HEK293T (cell line): ENCODE measurements at regions not wholly inside any gene's neighbourhood (a gene's known extent, or its start where the extent isn't known, plus 50 kb on each side); places are given as distances from the start of the nearest gene placed in this dataset.
A peak's percentile ranks its signal among the peaks of the same experiment; 100 is the strongest.

Experiments used
- CTCF ChIA-PET: fragments of 350-600 bp; formaldehyde crosslinking; extraction: SDS; loops from one replicate; lab custom pipeline; 2021; ENCODE audit warnings: antibody characterized with exemption, inconsistent platforms; lab: Yijun Ruan, JAX
- POLR2A ChIA-PET: fragments of 350-600 bp; formaldehyde crosslinking; extraction: SDS; loops from one replicate; lab custom pipeline; 2020; ENCODE audit warnings: antibody characterized with exemption, inconsistent platforms; lab: Yijun Ruan, JAX
- DNase-seq: peaks from one replicate; pipeline ENCODE4 v3.0.0; 2012; ENCODE audit warnings: mixed read lengths; ENCODE audit errors: extremely low spot score
- ARNT ChIP-seq: fragments of 450-650 bp; IDR thresholded peaks from 2 replicates; pipeline ENCODE4 v1.6.1; 2017; ENCODE audit warnings: mild to moderate bottlenecking
- BHLHE40 ChIP-seq: fragments of 450-650 bp; IDR thresholded peaks from 2 replicates; pipeline ENCODE4 v1.6.1; 2016; ENCODE audit warnings: mild to moderate bottlenecking, moderate library complexity, borderline replicate concordance
- CTBP1 ChIP-seq: fragments of 450-650 bp; IDR thresholded peaks from 2 replicates; pipeline ENCODE4 v1.6.1; 2016; ENCODE audit warnings: borderline replicate concordance
- ELF4 ChIP-seq: fragments of 450-650 bp; IDR thresholded peaks from 2 replicates; pipeline ENCODE4 v1.6.1; 2017; ENCODE audit warnings: antibody characterized with exemption
- FOXA1 ChIP-seq: fragments of 450-650 bp; IDR thresholded peaks from 2 replicates; pipeline ENCODE4 v1.6.1; 2016; ENCODE audit warnings: mild to moderate bottlenecking
- FOXK2 ChIP-seq: fragments of 450-650 bp; IDR thresholded peaks from 2 replicates; pipeline ENCODE4 v1.6.1; 2016; ENCODE audit warnings: mild to moderate bottlenecking
- FOXM1 ChIP-seq: fragments of 450-650 bp; IDR thresholded peaks from 2 replicates; pipeline ENCODE4 v1.6.1; 2017; ENCODE audit warnings: mild to moderate bottlenecking, borderline replicate concordance
- HDGF ChIP-seq: fragments of 450-650 bp; IDR thresholded peaks from 2 replicates; pipeline ENCODE4 v1.6.1; 2017; ENCODE audit warnings: antibody characterized with exemption, borderline replicate concordance
- L3MBTL2 ChIP-seq: fragments of 450-650 bp; conservative IDR thresholded peaks from 2 replicates; pipeline ENCODE4 v1.6.1; 2016; ENCODE audit warnings: mild to moderate bottlenecking
- LEF1 ChIP-seq: fragments of 450-650 bp; IDR thresholded peaks from 2 replicates; pipeline ENCODE4 v1.6.1; 2017; ENCODE audit warnings: mild to moderate bottlenecking, borderline replicate concordance
- NFRKB ChIP-seq: fragments of 450-650 bp; IDR thresholded peaks from 2 replicates; pipeline ENCODE4 v1.6.1; 2016; ENCODE audit warnings: mild to moderate bottlenecking, moderate library complexity
- SP1 ChIP-seq: fragments of 450-650 bp; IDR thresholded peaks from 2 replicates; pipeline ENCODE4 v1.6.1; 2017
- SUZ12 ChIP-seq: fragments of 450-650 bp; IDR thresholded peaks from 2 replicates; pipeline ENCODE4 v1.6.1; 2016; ENCODE audit warnings: mild to moderate bottlenecking
- TARDBP ChIP-seq: fragments of 450-650 bp; IDR thresholded peaks from 2 replicates; pipeline ENCODE4 v1.6.1; 2016
- ZNF384 ChIP-seq: fragments of 450-650 bp; IDR thresholded peaks from 2 replicates; pipeline ENCODE4 v1.6.1; 2016
- TF ChIP-seq, protein P1 (sequence below): fragments of 450-650 bp; IDR thresholded peaks from 2 replicates; pipeline ENCODE4 v1.6.1; 2016

- TF ChIP-seq HDGF (no peak), SP1 (no peak), L3MBTL2 (no peak), ELF4 (no peak), FOXA1 (no peak), CTBP1 (no peak), SUZ12 (no peak), BHLHE40 (no peak), LEF1 (no peak), ZNF384 (no peak), NFRKB (no peak), FOXK2 (no peak), ARNT (no peak), FOXM1 (no peak), TARDBP (no peak)
- TF ChIP-seq, protein P1, sequence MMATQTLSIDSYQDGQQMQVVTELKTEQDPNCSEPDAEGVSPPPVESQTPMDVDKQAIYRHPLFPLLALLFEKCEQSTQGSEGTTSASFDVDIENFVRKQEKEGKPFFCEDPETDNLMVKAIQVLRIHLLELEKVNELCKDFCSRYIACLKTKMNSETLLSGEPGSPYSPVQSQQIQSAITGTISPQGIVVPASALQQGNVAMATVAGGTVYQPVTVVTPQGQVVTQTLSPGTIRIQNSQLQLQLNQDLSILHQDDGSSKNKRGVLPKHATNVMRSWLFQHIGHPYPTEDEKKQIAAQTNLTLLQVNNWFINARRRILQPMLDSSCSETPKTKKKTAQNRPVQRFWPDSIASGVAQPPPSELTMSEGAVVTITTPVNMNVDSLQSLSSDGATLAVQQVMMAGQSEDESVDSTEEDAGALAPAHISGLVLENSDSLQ: no peak
- CTCF ChIA-PET: no interaction called here
- POLR2A ChIA-PET: no interaction called here
Observed at GRCh38 chr10:83863283-83863966, 275.9 kb upstream of the GHITM start.

DNA sequence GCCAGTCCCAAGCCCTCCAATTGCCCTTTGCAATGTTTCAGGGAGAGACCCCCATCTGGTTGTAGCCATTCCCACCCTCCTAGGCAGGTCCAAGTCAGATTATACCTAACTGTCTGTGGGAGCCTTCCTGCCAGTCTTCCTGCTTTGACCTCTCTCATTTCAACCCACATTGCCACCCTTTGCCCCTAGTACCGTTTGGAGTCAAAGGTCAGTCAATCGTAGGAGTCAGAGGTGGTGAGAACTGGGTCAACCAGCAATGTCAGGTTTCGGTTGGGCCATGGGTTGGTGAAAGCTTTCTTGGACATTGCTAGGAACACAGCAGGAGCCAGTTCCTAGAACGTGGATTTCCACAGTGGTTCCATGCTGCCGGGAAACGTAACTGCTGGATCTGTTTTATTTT lies 269.4 kb upstream of the GHITM start:
- no peak for DNase-seq
- ChIA-PET CTCF (interaction anchor here (1.1 kb wide), 1 partner anchor 78 kb away, joined by 4 read pairs; no protein-coding TSS in a partner anchor), POLR2A (no interaction called here)
- TF ChIP-seq FOXM1 (no peak), FOXK2 (no peak), SUZ12 (no peak), L3MBTL2 (no peak), FOXA1 (no peak), TARDBP (no peak), ZNF384 (no peak), ARNT (no peak), BHLHE40 (no peak), CTBP1 (no peak), LEF1 (no peak), SP1 (no peak)
- TF ChIP-seq, protein P1: no peak

More at GRCh38 chr10:83863283-83863966, 275.9 kb upstream of the GHITM start:
- DNase-seq: no peak

DNA sequence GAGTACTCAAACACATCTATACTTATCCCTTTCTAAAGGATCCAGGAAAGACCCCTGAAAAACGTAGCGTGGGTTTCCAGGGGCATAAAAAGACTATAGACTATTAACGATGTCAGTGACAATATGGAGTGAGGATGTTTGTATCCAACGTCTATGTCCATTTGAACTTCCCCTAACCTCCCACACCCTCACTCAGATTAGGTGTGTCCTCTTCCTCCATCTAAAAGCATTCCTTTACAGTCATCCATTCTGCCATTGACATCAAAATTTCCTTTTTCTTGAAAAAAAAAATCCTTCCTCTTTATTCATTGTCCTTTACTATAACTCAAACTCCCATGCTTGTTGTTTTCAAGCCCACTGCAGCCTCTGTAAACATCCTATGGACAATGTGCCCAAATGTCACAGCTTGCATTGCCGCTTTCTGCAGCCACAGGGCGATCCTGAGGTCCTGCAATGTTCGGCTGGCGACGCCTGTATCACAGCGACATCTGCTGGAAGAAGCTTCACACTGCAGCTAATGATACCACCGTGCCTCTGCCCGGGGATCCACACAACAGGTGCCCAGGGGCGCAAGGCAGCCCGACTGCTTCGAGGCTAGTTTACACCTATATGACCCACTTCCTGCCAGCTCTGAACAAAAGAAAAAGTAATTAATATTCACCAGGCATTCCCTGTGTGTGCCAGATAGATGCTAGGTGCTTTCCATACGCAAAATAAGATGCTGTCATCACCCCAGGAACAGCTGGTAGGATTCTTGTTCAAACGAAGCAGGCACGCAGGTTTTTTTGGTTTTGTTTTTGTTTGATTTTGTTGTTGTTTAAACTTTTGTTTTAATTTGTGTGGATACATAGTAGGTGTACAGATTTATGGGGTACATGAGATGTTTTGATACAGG lies 267.9 kb upstream of the GHITM start:
- DNase-seq: peak; percentile 79
- TF ChIP-seq ELF4 (no peak), FOXK2 (no peak), ARNT (no peak), LEF1 (no peak), NFRKB (no peak), HDGF (no peak), BHLHE40 (no peak), FOXA1 (no peak), SUZ12 (no peak), CTBP1 (no peak), ZNF384 (no peak), FOXM1 (no peak), TARDBP (no peak)
- TF ChIP-seq, protein P1: no peak
- ChIA-PET CTCF (interaction anchor here (0.6 to 1.6 kb wide), 10 partner anchors 9 to 1075 kb away, joined by 3 to 11 read pairs (median 4); no protein-coding TSS in a partner anchor), POLR2A (interaction anchor here (0.6 kb wide), 1 partner anchor 192 kb away, joined by 3 read pairs; no protein-coding TSS in a partner anchor)

GRCh38 chr10:83880252-83880791 lies 259.0 kb upstream of the GHITM start:
- ChIA-PET POLR2A (no interaction called here), CTCF (interaction anchor here (1.5 kb wide), 1 partner anchor 9 kb away, joined by 4 read pairs; no protein-coding TSS in a partner anchor)
- DNase-seq: no peak
- TF ChIP-seq, protein P1: no peak
- TF ChIP-seq ELF4: no peak
- TF ChIP-seq SUZ12: no peak
- TF ChIP-seq FOXM1: no peak
- no peak for TF ChIP-seq BHLHE40
